NB4 (cell line): ENCODE measurements at regions not wholly inside any gene's neighbourhood (a gene's known extent, or its start where the extent isn't known, plus 50 kb on each side); places are given as distances from the start of the nearest gene placed in this dataset.

ENCODE experiments used
- TF ChIP-seq, protein P1 (sequence below): IDR thresholded peaks from one replicate; pipeline ENCODE4 v1.5.1; 2012; ENCODE audit warnings: low read depth, low read length
- TF ChIP-seq, protein P2 (sequence below): IDR thresholded peaks from 2 replicates; pipeline ENCODE4 v1.6.1; 2011; ENCODE audit warnings: low read depth, low read length

- TF ChIP-seq, protein P1, sequence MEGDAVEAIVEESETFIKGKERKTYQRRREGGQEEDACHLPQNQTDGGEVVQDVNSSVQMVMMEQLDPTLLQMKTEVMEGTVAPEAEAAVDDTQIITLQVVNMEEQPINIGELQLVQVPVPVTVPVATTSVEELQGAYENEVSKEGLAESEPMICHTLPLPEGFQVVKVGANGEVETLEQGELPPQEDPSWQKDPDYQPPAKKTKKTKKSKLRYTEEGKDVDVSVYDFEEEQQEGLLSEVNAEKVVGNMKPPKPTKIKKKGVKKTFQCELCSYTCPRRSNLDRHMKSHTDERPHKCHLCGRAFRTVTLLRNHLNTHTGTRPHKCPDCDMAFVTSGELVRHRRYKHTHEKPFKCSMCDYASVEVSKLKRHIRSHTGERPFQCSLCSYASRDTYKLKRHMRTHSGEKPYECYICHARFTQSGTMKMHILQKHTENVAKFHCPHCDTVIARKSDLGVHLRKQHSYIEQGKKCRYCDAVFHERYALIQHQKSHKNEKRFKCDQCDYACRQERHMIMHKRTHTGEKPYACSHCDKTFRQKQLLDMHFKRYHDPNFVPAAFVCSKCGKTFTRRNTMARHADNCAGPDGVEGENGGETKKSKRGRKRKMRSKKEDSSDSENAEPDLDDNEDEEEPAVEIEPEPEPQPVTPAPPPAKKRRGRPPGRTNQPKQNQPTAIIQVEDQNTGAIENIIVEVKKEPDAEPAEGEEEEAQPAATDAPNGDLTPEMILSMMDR, result no peak
- TF ChIP-seq, protein P2, sequence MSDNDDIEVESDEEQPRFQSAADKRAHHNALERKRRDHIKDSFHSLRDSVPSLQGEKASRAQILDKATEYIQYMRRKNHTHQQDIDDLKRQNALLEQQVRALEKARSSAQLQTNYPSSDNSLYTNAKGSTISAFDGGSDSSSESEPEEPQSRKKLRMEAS, result no peak
Observed at GRCh38 chr12:58395470-58395869, 454.1 kb downstream of the ATP23 start.
